ENCODE measurements at regions not wholly inside any gene's neighbourhood (a gene's known extent, or its start where the extent isn't known, plus 50 kb on each side); places are given as distances from the start of the nearest gene placed in this dataset.

GRCh38 chr22:23387827-23388516 is 192.1 kb downstream of the IGLL1 start:
- Histone ChIP-seq H3K4me1 (ENCODE audit: control insufficient read depth, insufficient read depth, low read length) (no peaks in the 10 kb centered on the region), H3K4me3 (ENCODE audit: low read depth, low read length) (no peak overlapping the region), H3K9me3 (ENCODE audit: control insufficient read depth, insufficient read depth, low read depth, low read length) (no peaks in the 10 kb centered on the region), H3K27ac (ENCODE audit: extremely low read depth, low read depth, low read length) (no peak overlapping the region), H3K36me3 (ENCODE audit: control insufficient read depth in 2 of 2, insufficient read depth in 1 of 2, low read length in 2 of 2) (no peaks in the 10 kb centered on the region)
- TF ChIP-seq ZNF354C (tag by site-specific recombination; IDR thresholded peaks at IDR 0.05; ENCODE audit: borderline replicate concordance, low read depth) (no peak), PRDM10 (tag by site-specific recombination; IDR thresholded peaks at IDR 0.05) (no peak), ZBTB21 (tag by site-specific recombination; IDR thresholded peaks at IDR 0.05) (no peak), GLIS2 (tag by site-specific recombination; IDR thresholded peaks at IDR 0.05) (no peak), HOXD13 (CRISPR knock-in tag; IDR thresholded peaks at IDR 0.05; ENCODE audit: borderline replicate concordance) (no peak), SP3 (tag by site-specific recombination; IDR thresholded peaks at IDR 0.05) (no peak), HOXA7 (CRISPR knock-in tag; IDR thresholded peaks at IDR 0.05; ENCODE audit: borderline replicate concordance) (no peak), ZNF707 (tag by site-specific recombination; IDR thresholded peaks at IDR 0.05) (no peak), ZNF561 (tag by site-specific recombination; IDR thresholded peaks at IDR 0.05; ENCODE audit: borderline replicate concordance) (no peak), ZNF677 (tag by site-specific recombination; IDR thresholded peaks at IDR 0.05) (no peak)
- ChIA-PET CTCF (interaction anchor here (0.7 to 1.2 kb wide), 5 partner anchors 24 to 445 kb away, joined by 3 to 5 read pairs (median 4); no protein-coding TSS in a partner anchor), POLR2A (no interaction called here)

DNA sequence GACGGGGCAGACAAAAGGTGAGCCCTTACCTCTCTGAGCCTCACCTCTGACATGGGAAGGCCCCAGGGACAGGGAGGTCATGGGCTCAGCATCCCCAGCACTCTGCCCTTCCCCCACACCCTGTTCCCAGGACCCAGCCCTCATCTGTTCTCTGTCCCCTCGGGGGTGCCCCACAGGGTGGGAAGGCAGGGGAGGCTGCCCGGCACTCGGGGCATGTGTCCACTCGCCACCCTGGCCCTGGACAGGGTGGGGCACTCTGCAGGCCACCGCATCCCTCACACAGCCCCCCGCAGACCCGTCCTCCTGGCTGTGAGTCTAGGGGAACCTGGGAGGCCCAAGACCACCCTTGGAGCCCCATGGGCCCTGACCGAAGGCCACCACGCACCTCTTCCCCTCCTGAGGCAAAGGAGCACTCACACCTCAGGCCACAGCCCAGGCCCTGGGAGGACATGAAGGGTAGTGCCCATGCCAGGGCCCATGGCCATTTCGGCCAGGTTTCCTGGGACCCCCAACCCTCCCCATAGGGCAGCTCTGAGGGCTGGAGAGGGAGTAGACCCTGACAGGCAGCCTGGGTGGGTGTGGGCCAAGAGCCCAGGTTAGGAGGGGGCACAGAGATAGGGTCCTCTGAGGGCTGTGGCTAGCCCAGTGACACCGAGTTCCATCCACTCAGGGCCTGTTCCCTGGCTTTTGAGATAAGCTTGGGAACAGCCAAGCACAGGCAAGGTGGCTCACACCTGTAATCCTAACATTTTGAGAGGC is 193.1 kb downstream of the IGLL1 start:
- Histone ChIP-seq H3K4me1 (ENCODE audit: control insufficient read depth, insufficient read depth, low read length) (no peaks in the 10 kb centered on the region), H3K4me3 (ENCODE audit: low read depth, low read length) (no peak overlapping the region), H3K27ac (ENCODE audit: extremely low read depth, low read depth, low read length) (no peak overlapping the region), H3K9me3 (ENCODE audit: control insufficient read depth, insufficient read depth, low read depth, low read length) (no peaks in the 10 kb centered on the region), H3K36me3 (ENCODE audit: control insufficient read depth in 2 of 2, insufficient read depth in 1 of 2, low read length in 2 of 2) (no peaks in the 10 kb centered on the region)
- ChIA-PET POLR2A (no interaction called here), CTCF (interaction anchor here (0.7 to 1.5 kb wide), 12 partner anchors 23 to 1044 kb away, joined by 3 to 17 read pairs (median 4); partner anchors contain the start of gene RAB36)
- TF ChIP-seq GLIS2 (tag by site-specific recombination; IDR thresholded peaks at IDR 0.05) = peak; percentile 68
- TF ChIP-seq ZNF324 (tag by site-specific recombination; IDR thresholded peaks at IDR 0.05) = no peak
- TF ChIP-seq ZNF645 (tag by site-specific recombination; IDR thresholded peaks at IDR 0.05) = no peak
- TF ChIP-seq GLIS1 (tag by site-specific recombination; IDR thresholded peaks at IDR 0.05) = peak; percentile 37; the same call in 1 of the 2 replicates

All from HEK293 (cell line).